Limb (tissue), 2 donors: ENCODE measurements at regions not wholly inside any gene's neighbourhood (a gene's known extent, or its start where the extent isn't known, plus 50 kb on each side); places are given as distances from the start of the nearest gene placed in this dataset.
A peak's percentile ranks its signal among the peaks of the same experiment; 100 is the strongest.
"Not testable (repeated sequence)": the region's sequence is repeated elsewhere in the genome, so short reads cannot be mapped to it uniquely, and the experiment has no call there.

Experiments used
- DNase-seq, 2 donors: peaks; one replicate each; pipeline ENCODE4 v3.0.0-alpha.2; 2016; ENCODE audit errors: extremely low spot score in 2 of 2

DNA sequence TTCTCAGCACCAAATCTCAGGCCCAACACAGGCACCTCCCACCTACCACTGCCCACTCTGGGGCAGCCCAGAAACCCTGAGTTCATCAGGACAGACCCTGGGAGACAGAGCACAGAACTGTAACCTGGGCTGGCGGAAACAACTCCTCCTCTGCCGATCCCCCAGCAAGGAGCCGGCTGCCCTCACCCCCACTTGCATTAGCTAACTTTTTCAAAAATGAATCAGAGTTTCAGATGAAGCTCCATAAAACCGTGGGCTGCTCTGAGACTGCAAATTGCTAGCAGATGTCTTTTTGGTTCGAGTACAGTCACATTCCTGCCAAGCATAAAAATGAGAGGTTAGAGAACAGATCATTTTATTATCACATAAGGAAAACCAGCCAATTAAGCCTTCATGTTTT, 93.4 kb upstream of the PARD3 start:
- DNase-seq: peak in 1 of 2 donors; percentile 50

DNA sequence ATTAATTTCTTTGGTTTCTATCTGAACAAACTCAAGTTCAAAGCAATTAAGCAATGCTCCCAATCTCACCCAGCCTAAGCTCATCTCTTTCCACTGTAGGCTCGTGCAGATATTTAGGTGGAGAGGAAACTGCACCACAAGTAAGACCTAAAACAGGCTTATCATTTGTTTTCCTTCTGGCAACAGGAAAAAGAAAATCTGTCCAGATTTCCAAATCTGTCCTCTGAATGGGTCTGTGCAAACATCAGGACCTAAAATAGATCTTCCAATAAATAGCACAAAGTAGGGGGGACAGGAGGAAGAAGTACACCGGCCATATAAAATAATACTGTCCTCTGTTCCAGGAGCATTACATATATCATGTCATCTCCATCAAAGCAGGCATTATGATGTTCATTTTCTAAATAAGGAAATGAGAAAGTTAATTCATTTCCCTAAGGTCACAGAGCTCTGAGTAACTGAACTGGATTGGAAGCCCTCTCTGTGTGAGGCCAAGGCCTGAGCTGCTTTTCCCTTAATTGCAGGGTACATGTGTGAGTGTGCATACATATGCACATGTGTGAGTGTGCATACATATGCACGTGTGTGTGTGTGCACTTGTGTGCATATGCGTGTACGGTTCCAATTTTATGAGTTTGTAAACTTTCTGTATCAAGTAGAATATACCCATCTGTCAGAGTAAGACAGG, 92.8 kb upstream of the PARD3 start:
- DNase-seq: no peak

DNA sequence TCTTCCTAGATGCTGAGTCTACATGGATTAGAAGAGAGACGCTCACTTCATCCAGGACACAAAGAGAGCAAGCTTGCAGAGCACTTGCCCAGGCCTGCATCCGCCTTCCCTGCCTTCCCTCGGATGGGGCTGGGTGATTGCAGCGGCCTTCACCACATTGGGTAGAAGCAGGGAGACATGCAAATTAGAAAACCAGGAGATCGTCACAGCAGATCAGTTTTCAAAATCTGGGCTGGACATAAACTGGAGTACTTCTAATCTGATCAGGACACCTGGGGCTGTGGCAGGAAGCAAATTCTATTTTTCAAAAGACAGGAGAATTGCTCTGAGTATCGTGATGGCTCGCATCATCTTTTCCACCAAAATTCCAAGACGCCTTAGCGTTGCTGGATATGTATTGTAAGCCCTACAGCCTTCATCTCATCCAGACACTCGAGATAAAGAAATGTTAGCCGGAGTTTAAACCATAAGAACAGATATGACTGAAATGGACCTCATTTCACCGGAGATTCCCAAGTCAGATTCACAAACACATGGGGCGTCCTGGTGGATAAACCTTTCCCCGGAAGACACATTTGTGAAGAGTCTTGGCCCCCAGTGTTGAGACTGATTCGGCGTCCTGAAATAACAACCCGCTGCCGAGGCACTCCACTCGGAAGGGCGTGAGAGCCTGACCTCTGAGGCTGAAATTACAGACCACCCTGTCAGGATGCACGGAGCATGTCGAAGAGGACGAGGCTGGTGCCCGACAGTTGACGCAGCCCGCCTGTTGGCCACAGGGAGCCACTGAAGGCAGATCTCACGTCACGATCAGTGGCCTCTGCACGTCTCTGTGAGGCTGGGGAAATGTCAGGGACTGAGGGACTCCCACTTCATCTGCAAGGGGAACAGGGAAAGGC, 91.2 kb upstream of the PARD3 start:
- peak; percentile 54 to 58 for DNase-seq

DNA sequence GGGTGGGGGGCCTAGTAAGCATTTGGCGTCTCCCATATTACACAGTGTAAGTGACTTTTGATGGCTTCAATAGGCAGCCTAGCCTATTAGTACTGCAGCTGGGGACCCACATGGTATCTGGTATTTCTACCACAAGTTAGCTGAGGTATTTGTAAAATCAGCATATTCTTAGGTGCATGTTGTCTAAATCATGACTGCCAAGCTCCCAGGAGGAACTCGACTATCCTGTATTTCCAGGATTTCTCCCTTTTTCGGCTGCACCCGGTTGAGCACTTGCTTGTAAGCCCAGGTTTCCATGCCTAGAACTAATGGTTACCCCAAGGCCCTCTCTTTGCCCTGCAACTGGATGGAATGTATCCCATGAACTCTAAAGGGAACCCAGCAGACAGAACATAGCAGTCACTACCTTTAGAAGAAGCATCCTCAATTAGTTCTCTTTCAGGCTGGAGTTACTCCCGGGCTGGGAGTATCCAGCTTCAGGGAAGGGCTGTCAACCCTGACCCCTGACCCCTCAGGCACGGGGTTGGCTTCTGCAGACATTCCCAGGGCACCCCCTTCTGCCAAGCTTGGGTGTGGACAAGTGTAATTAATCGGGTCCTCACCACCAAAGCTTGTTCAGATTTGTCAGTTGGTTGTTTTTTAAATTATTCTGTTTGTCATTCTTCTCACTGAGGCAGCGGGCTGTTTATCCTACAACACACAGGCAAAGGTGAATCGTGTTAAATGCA, 90.3 kb upstream of the PARD3 start:
- no peak for DNase-seq

DNA sequence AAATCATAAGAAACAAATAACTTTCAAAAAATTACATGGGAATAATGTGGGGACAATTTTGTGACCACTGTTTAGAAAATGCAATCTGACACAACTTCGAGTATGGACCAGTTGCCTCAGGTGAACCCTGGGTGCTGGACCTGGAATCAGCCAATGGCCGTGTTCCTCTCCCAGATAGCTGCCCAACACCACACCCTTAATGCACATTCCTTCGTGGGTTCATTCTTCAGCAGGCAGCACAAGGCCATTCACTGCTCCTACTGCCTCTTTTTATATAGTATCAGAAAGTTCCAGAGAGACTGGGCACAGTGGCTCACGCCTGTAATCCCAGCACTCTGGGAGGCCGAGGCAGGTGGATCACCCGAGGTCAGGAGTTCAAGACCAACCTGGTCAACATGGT, 89.1 kb upstream of the PARD3 start:
- no peak for DNase-seq

DNA sequence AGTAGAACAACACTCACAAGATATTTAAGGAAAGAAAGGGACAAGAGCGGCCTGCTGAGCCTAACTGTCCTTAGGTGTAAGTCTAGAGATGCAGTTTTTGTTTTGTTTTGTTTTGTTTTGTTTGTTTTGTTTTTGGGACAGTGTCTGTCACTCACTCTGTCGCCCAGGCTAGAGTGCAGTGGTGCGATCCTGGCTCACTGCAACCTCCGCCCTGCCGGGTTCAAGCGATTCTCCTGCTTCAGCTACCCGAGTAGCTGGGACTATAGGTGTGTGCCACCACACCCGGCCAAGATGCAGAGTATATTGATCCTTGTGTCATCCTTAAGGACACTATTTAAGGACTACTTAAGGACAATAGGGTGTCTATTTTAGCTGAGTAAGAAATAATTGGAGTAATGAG, 84.1 kb upstream of the PARD3 start:
- no peak for DNase-seq

DNA sequence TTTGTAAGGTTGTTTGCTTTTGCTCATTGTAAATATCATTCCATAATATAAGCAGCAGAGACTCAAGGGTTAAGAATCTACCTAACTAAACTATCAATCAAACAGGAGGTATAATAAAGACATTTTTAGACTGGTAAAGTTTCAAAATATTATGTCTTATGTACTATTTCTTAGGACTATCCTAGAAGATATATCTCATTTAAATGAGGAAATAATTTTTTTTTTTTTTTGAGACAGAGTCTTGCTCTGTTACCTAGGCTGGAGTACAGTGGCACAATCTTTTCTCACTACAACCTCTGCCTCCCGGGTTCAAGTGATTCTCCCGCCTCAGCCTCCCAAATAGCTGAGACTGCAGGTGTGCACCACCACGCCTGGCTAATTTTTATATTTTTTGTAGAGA, 80.9 kb upstream of the PARD3 start:
- no peak for DNase-seq

DNA sequence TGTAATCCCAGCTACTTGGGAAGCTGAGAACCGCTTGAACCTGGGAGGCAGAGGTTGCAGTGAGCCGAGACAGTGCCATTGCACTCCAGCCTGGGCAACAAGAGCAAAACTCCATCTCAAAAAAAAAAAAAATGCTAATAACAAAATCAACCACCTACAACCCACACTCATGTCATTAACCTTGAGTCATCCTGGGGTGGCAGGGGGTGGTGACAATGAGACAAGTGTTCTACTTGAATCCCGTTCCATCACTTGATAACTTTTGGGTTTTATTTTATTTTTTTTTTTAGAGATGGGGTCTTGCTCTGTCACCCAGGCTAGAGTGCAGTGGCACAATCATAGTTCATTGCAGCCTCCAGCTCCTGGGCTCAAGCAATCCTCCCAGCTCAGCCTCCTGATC, 80.0 kb upstream of the PARD3 start:
- not testable (repeated sequence) for DNase-seq

DNA sequence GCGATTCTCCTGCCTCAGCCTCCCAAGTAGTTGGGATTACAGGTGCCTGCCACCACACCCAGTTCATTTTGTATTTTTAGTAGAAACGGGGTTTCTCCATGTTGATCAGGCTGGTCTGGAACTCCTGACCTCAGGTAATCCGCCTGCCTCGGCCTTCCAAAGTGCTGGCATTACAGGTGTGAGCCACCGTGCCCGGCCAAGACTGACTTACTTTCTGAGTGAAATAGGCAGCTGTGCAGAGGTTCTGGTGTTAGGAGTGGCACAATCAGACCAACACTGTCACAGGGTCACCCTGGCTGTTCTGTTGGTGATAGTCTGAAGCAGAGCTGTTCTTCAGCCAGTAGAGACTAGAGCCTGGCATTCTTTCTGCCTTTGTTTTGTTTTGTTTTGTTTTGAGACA, 77.4 kb upstream of the PARD3 start:
- DNase-seq: not testable (repeated sequence)

DNA sequence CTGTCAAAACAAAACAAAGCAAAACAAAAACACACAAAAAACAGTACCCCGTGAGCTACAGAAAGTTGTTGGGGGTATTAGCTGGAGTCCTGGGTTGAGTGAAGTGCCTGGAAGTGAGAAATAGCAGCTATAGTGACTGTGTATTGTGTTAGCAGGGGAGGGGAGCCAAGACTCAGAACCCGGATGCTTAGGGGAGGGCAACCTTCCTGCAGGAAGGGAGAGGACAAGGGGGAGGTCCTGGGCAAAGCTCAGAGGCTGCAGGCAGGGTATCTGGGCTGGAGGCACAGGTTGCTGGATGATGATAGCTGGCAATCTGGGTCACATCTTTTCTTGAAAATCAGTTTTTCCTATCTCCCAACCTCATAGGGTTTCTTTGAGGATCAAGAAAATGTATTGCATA, 75.8 kb upstream of the PARD3 start:
- no peak for DNase-seq

DNA sequence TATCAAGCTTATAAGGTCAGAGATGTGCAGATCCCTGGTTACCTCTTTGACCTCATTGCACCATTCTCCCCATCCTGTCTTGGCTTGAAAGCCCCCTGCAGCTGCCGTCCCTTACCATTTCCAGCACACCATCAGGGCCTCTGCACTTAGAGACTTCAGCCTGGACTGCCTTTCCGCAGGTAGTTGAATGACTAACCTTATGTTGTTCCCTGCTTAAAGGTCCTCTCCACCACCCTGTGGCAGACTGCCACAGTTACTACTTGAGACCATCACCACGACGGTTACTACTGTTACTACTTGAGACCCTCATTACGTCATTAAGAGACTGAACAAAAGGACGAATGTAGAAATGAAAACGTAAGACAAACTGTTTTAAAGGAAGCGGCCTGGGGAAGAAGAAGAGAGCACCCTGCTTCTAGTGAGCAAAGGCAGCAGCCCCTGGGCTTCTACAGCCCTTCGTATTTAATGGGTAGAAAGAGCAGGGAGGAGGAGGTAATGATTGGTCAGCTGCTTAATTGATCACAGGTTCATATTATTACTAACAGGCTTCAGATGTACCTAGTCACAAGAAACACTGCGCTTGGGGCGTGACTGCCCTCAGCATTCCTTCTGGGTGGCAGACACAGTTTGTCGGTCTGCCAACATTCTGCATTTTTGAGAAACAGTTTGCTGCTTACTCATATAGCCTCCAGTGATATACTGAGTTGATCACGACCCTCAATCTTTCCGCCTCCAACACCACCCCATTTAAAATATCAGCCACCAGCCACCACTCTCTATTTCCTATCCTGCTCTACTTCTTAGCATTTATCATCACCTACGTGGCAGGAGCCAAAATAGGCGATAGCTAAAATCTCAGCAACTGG, 74.1 kb upstream of the PARD3 start:
- DNase-seq: no peak

DNA sequence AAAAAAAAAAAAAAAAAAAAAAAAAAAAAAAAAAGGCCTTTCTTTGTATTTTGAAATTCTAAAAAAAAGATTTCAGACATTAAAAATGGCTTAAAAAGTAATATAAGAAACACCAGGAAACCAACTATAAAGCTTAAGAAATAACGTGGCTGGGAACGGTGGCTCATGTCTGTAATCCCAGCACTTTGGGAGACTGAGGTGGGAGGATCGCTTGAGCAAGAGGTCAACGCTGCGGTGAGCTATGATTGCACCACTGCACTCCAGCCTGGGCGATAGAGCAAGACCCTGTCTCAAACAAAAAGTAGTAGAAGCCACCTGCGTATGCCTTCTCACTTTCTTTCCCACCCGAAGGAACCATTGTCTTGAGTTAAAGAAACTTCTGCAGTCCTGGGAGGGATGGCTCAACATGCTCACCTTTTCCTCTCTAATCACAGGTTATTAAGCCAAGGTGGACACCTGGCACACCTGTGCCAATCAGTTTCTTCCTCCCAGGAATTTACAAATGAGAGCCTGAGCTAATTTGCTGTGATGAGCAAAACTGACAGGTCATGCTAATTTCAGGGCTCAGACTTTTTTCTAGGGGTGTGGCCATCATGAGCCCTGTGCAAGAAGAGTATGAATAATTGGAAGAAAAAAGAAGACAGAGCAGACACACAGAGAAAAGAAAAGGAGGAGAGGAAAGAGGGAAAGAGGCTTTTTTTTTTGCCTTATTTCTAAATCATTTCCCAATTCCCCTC, 72.0 kb upstream of the PARD3 start:
- DNase-seq: no peak

DNA sequence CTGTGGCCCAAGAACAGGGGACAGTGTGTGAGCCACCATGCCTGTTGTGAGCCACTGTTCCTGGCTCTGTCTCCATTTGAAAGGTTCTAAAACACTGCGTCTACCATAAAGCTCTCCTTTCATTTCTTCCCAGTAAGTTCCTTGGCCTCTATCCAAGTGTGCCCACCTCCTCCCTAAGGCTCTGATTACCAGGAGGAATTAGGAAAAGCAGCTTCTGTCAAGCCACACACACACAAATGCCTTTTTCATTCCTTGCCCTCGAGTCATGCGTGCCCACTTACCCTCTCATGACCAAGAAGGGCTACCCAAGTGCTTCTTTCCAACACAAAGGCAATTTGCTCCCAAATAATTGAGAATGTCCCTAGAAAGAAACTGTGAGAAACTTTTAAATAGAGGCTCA, 70.8 kb upstream of the PARD3 start:
- DNase-seq: no peak

DNA sequence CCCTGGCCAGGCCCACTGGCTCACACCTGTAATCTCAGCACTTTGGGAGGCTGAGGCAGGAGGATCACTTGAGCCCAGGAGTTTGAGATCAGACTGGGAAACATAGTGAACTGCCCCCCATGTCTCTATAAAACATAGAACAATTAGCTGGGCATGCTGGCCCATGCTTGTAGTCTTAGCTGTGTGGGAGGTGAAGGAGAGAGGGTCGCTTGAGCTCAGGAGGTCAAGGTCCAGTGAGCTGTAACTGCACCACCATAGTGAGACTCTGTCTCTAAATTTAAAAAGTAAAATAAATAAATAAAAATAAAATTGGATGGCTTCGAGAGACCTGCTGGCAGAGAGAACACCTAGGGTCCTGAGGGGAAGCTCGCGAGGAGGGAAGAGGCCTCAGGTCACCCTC, 69.9 kb upstream of the PARD3 start:
- DNase-seq: no peak

DNA sequence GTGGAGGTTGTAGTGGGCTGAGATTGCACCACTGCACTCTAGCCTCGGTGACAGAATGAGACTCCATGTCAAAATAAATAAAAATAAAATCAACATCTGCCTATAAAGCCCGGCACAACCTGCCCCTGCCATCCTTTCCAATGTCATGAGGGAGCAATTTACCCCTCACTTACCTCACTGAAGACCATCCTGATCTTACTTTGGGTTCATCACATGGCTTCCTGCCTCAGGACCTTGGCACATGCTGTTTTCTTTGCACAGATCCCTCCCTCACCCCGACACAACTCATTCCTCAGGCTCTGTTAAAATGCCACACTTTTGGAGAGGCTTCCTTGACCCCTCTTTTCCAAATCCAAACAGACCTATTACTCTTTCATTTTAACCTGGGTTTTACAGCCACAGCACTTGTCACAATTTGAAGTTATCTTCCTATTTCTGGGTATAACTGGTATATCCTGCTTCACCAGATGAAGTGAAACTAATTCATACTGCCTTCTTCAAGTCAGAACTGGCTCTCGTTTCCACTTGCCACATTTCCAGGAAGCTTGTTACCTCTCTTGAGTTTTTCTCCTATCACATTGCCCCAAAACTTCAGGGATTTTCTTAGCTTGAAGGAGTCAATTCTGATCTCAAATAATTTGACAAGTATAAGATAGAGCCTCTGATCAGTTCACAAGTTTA, 69.3 kb upstream of the PARD3 start:
- DNase-seq: no peak

DNA sequence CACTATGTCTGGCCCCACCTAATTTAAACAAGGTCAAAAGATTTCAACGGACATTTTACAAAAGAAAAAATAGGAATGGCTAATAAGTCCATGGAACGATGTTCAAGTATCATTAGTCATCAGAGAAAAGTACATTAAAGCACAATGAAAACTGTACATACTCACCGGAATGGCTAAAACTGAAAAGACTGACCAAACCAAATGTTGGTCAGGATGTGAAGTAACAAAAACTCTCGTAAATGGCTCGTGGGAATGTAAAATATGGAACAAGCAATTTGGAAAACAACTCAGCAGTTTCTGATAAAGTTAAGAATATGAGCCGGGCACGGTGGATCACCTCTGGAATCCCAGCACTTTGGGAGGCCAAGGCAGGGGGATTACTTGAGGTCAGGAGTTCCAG, 65.7 kb upstream of the PARD3 start:
- no peak for DNase-seq

DNA sequence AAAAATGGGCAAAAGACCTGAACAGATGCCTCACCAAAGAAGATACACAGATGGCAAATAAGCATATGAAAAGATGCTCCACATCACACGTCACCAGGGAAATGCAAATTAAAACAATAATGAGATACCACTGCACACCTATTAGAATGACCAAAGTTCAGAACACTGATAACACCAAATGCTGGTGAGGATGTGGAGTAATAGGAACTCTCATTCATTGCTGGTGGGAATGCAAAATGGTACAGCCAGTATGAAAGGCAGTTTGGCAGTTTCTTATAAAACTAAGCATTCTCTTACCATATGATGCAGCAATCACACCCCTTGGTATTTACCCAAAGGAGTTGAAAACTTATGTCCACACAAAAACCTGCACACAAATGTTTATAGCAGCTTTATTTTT, 63.6 kb upstream of the PARD3 start:
- not testable (repeated sequence) for DNase-seq

DNA sequence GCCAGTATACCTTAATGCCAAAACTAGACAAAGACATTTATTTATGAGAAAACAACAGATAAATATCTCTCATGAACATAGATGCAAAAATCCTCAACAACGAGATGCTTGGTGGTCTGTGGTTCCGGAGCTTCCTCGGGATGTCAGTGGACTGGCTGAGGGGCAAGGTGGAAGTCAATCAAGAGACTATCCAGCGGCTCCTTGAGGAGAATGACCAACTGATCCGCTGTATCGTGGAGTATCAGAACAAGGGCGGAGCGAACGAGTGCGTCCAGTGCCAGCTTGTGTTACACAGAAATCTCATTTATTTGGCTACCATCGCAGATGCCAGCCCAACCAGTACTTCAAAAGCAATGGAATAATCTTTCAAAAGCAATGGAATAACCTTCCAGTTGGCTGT, 60.0 kb upstream of the PARD3 start:
- DNase-seq: no peak

DNA sequence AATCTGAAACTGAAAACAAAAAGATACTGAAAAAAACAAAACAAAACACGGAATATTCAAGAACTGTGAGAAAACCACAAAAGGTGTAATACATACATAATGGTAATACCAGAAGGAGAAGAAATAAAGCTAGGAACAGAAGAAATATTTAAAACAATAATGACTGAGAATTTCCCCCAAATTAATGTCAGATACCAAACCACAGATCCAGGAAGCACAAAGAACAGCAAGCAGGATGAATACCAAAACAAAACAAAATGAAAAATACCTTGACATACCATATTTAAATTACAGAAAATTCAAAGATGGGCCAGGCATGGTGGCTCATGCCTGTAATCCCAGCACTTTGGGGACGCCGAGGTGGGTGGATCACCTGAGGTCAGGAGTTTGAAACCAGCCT, 57.7 kb upstream of the PARD3 start:
- DNase-seq: no peak
